ENCODE measurements at regions not wholly inside any gene's neighbourhood (a gene's known extent, or its start where the extent isn't known, plus 50 kb on each side); places are given as distances from the start of the nearest gene placed in this dataset.

DNA sequence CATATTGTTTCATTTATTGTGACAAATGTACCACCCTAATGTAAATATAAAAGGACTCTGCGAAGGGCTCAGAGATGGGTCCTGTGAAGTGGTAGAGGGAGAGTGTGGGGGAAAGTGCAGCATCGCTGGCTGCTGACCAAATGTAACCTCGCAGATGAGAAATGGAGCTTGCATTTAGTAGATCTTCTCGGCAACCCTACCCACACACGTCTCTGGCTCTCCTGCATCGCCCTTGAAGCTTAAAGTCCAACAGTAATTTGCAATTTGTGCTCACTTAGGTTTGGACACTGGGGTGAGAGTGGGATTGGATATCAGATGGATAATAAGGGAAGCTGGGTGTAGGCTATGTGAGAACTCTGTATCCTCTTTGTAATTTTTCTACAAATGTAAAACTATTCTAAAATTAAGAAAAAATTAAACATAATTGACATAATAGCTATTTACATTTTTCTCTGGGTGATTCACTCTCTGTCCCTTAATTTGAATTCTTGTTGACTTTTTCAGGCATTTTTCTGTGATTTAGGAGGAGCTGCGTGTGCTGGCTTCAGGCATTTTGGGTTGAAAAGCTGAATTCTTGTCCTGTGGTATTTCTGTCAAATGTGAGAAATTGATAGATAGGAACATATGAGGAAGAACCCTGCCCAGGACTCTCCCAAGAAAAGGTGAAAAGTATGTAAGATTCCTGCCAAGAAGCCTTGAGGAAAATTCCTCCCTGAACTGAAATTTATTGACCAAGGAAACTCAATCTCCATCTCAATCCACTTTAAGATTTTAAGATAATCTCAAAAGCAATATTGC is 524.7 kb upstream of the MCTP2 start:
- DNase-seq (ENCODE audit: low spot score in 2 of 2): no peak
- intact Hi-C loops (cut with DNase I; ENCODE audit: low total_unique reads): no loop called here
- no peak overlapping the region for H3K4me3 ChIP-seq (ENCODE audit: low read depth, poor library complexity, severe bottlenecking)
- 60 to 69% methylated on average over 7 of the region's 7 CpGs for WGBS, 2 donors
- no peak for TF ChIP-seq POLR2A (IDR thresholded peaks at IDR 0.05)
- TF ChIP-seq CTCF (IDR thresholded peaks at IDR 0.05): no peak

DNA sequence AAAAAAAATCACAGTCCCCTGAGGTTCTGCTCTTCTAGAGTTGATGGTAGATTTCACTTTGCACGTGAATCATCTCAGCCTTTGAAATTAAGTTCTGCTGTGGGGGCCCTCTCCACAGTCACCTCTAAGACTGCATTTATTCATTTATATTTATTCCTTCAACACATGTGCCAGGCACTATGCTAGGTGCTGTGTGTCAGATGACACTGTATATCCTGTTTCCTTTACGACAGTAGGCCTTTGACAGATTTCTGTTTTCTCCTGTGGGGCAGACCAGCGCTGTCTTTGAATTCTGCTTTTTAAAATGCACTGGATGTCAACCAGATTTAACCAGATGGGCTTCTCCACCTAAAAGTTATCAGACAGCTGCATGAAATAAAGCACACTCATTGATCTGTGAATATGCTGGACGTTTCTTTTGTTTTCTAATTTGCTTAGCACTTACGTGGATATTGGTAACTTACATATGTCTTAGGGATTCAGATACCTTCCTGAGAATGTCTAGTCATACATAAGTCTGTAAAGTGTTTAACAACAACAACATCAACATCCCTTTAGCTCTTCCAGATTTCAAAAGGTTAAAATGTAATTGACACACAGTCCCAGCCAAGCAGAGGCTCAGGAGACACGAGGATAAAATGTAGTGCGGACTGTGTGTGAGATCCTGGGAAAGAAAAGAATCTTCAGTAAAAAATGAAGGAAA is 525.5 kb upstream of the MCTP2 start:
- DNase-seq (ENCODE audit: low spot score in 2 of 2): no peak
- intact Hi-C loops (cut with DNase I; ENCODE audit: low total_unique reads): no loop called here
- TF ChIP-seq CTCF (IDR thresholded peaks at IDR 0.05) (no peak), POLR2A (IDR thresholded peaks at IDR 0.05) (no peak)
- 76 to 82% methylated on average over 7 of the region's 7 CpGs for WGBS, 2 donors
- no peak overlapping the region for H3K4me3 ChIP-seq (ENCODE audit: low read depth, poor library complexity, severe bottlenecking)

GRCh38 chr15:93703092-93703739 is 528.1 kb upstream of the MCTP2 start:
- no peak for TF ChIP-seq CTCF (IDR thresholded peaks at IDR 0.05)
- TF ChIP-seq POLR2A (IDR thresholded peaks at IDR 0.05): no peak
- intact Hi-C loops (cut with DNase I; ENCODE audit: low total_unique reads): no loop called here
- no peak for DNase-seq (ENCODE audit: low spot score in 2 of 2)
- WGBS, 2 donors: 38 to 48% methylated on average over 2 of the region's 2 CpGs
- H3K4me3 ChIP-seq (ENCODE audit: low read depth, poor library complexity, severe bottlenecking): no peak overlapping the region

DNA sequence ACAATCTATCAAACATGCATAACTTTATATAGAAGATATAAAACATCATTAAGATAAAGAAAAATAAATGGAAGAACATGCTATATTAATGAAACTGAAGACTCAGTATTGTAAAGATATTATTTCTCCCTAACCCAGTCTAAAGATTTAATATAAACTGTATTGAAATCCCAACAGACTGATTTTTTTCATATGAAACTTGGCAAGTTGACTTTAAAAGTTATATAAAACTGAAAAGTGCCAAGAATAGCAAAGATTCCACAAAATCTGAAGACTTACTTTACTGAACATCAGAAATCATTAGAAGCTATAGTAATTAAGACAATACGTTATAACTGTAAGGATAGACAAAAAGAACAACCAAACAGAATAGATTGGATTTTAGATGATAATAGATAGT is 531.3 kb upstream of the MCTP2 start:
- no peak for TF ChIP-seq CTCF (IDR thresholded peaks at IDR 0.05)
- no peak for TF ChIP-seq POLR2A (IDR thresholded peaks at IDR 0.05)
- H3K4me3 ChIP-seq (ENCODE audit: low read depth, poor library complexity, severe bottlenecking): no peak overlapping the region
- no peak for DNase-seq (ENCODE audit: low spot score in 2 of 2)
- intact Hi-C loops (cut with DNase I; ENCODE audit: low total_unique reads): no loop called here
- WGBS, 2 donors: 82 to 95% methylated on average over 1 of the region's 1 CpG

DNA sequence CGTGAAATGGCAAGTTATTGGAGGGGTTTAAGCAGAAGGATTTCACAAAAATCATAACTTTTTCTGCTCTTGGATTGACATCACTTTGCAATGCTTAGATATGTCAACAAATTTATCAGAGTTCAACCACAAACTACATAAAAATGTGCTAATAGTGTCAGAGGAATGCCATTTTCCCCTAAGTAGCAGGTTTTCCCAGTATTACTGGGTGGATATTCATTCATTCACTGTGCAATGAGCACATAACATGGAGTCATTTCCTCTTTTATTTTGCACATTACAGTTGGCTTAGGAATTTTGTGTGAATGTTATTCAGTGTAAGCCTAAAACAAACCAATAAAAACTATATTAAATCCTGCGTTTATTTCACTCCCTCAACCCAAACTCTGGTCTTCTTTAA is 537.3 kb upstream of the MCTP2 start:
- no peak overlapping the region for H3K4me3 ChIP-seq (ENCODE audit: low read depth, poor library complexity, severe bottlenecking)
- 35 to 79% methylated on average over 2 of the region's 2 CpGs for WGBS, 2 donors
- TF ChIP-seq CTCF (IDR thresholded peaks at IDR 0.05) (no peak), POLR2A (IDR thresholded peaks at IDR 0.05) (no peak)
- DNase-seq (ENCODE audit: low spot score in 2 of 2): no peak
- intact Hi-C loops (cut with DNase I; ENCODE audit: low total_unique reads): no loop called here
